ENCODE measurements at regions not wholly inside any gene's neighbourhood (a gene's known extent, or its start where the extent isn't known, plus 50 kb on each side); places are given as distances from the start of the nearest gene placed in this dataset.

- Mint-ChIP-seq H3K27me3 (ENCODE audit: low read depth, poor library complexity) (peaks cover 40% of the 10 kb centered on the region), H3K9me3 (peaks cover 8% of the 10 kb centered on the region), H3K36me3 (ENCODE audit: low read depth) (no peaks in the 10 kb centered on the region), H3K4me1 (peaks cover 25% of the 10 kb centered on the region), H3K27ac (no peak overlapping the region), H3K4me3 (no peak overlapping the region)
- no peak for DNase-seq
- no peak for TF ChIP-seq CTCF (IDR thresholded peaks at IDR 0.05)
Measured at GRCh38 chr14:104473649-104474494, 105.7 kb upstream of the C14orf180 start.

- Mint-ChIP-seq H3K27me3 (ENCODE audit: low read depth, poor library complexity) (peaks cover 38% of the 10 kb centered on the region), H3K4me3 (no peak overlapping the region), H3K36me3 (ENCODE audit: low read depth) (no peaks in the 10 kb centered on the region), H3K9me3 (peaks cover 5% of the 10 kb centered on the region), H3K27ac (no peak overlapping the region), H3K4me1 (peaks cover 26% of the 10 kb centered on the region)
- DNase-seq = no peak
- TF ChIP-seq CTCF (IDR thresholded peaks at IDR 0.05) = no peak
Measured at GRCh38 chr14:104474495-104475213, 104.9 kb upstream of the C14orf180 start.

GRCh38 chr14:104475256-104475655, 104.3 kb upstream of the C14orf180 start:
- no peak overlapping the region for H3K4me3 Mint-ChIP-seq
- no peaks in the 10 kb centered on the region for H3K36me3 Mint-ChIP-seq (ENCODE audit: low read depth)
- peaks cover 26% of the 10 kb centered on the region for H3K4me1 Mint-ChIP-seq
- no peak overlapping the region for H3K27ac Mint-ChIP-seq
- H3K27me3 Mint-ChIP-seq (ENCODE audit: low read depth, poor library complexity) = peaks cover 38% of the 10 kb centered on the region
- H3K9me3 Mint-ChIP-seq = peaks cover 11% of the 10 kb centered on the region
- DNase-seq = no peak
- no peak for TF ChIP-seq CTCF (IDR thresholded peaks at IDR 0.05)

GRCh38 chr14:104475802-104476201, 103.8 kb upstream of the C14orf180 start:
- no peak for TF ChIP-seq CTCF (IDR thresholded peaks at IDR 0.05)
- DNase-seq = no peak
- Mint-ChIP-seq H3K9me3 (peaks cover 16% of the 10 kb centered on the region), H3K36me3 (ENCODE audit: low read depth) (no peaks in the 10 kb centered on the region), H3K4me3 (no peak overlapping the region), H3K27ac (no peak overlapping the region), H3K27me3 (ENCODE audit: low read depth, poor library complexity) (peaks cover 38% of the 10 kb centered on the region), H3K4me1 (peaks cover 26% of the 10 kb centered on the region)

GRCh38 chr14:104476437-104476836, 103.1 kb upstream of the C14orf180 start:
- TF ChIP-seq CTCF (IDR thresholded peaks at IDR 0.05) = no peak
- Mint-ChIP-seq H3K27ac (no peak overlapping the region), H3K4me3 (no peak overlapping the region), H3K9me3 (peaks cover 22% of the 10 kb centered on the region), H3K27me3 (ENCODE audit: low read depth, poor library complexity) (peaks cover 38% of the 10 kb centered on the region), H3K36me3 (ENCODE audit: low read depth) (no peaks in the 10 kb centered on the region), H3K4me1 (peaks cover 26% of the 10 kb centered on the region)
- DNase-seq = no peak
